Caco-2 (cell line): ENCODE measurements at regions not wholly inside any gene's neighbourhood (a gene's known extent, or its start where the extent isn't known, plus 50 kb on each side); places are given as distances from the start of the nearest gene placed in this dataset.

Experiments
- BruUV-seq: library from RNA; stranded (reverse); fragments of 400-500 nt; replicated peaks from 2 replicates; lab custom pipeline; 2021; lab: Mats Ljungman, UMichigan
- CTCF ChIA-PET: fragments of 300-600 bp; sonication (Branson Sonifier 250); formaldehyde crosslinking; loops from one replicate; lab custom pipeline; 2022; ENCODE audit warnings: antibody characterized with exemption; lab: Charles Lee
- POLR2A ChIA-PET: fragments of 300-600 bp; sonication (Branson Sonifier 250); formaldehyde crosslinking; loops from one replicate; lab custom pipeline; 2022; ENCODE audit warnings: antibody characterized with exemption; lab: Charles Lee
- DNase-seq, 2 experiments: peaks; one replicate each; pipeline versions ENCODE4 v3.0.0 to v3.0.0-alpha.2; 2020 to 2022
- H3K27me3 ChIP-seq: replicated peaks from 2 replicates; pipeline ENCODE4 v1.6.0; 2011; ENCODE audit warnings: low read length; ENCODE audit not compliant: control insufficient read depth, insufficient read depth
- H3K36me3 ChIP-seq: 2 replicates; pipeline ENCODE4 v1.5.1; 2011; ENCODE audit warnings: low read length; ENCODE audit not compliant: control insufficient read depth, insufficient read depth
- H3K4me1 ChIP-seq: fragments of 250-450 bp; sonication (Bioruptor Pico); 2 replicates; pipeline ENCODE4 v1.5.1; 2020; ENCODE audit warnings: mild to moderate bottlenecking
- H3K4me3 ChIP-seq: 2 replicates; pipeline ENCODE4 v1.5.1; 2011; ENCODE audit warnings: low read depth, mild to moderate bottlenecking, control low read depth, low read length
- H3K9me3 ChIP-seq: fragments of 250-450 bp; sonication (Bioruptor Pico); 2 replicates; pipeline ENCODE4 v1.5.1; 2020; ENCODE audit warnings: mild to moderate bottlenecking, moderate library complexity
- H3K27ac Mint-ChIP-seq: one replicate; pipeline ENCODE4 v1.8.0; 2022; ENCODE audit warnings: mixed read lengths; ENCODE audit not compliant: unreplicated experiment
- H3K27me3 Mint-ChIP-seq: one replicate; pipeline ENCODE4 v1.8.0; 2022; ENCODE audit warnings: mixed read lengths; ENCODE audit not compliant: insufficient read depth, unreplicated experiment
- H3K36me3 Mint-ChIP-seq: one replicate; pipeline ENCODE4 v1.8.0; 2022; ENCODE audit warnings: mild to moderate bottlenecking, mixed read lengths; ENCODE audit not compliant: insufficient read depth, unreplicated experiment
- H3K4me1 Mint-ChIP-seq: one replicate; pipeline ENCODE4 v1.8.0; 2022; ENCODE audit warnings: low read depth, mixed read lengths; ENCODE audit not compliant: unreplicated experiment
- H3K4me3 Mint-ChIP-seq: one replicate; pipeline ENCODE4 v1.8.0; 2022; ENCODE audit warnings: mild to moderate bottlenecking, moderate library complexity, mixed read lengths; ENCODE audit not compliant: unreplicated experiment
- H3K9me3 Mint-ChIP-seq: one replicate; pipeline ENCODE4 v1.8.0; 2022; ENCODE audit warnings: mixed read lengths; ENCODE audit not compliant: unreplicated experiment
- CTCF ChIP-seq, 2 experiments: fragments of 200-600 bp in 1 of 2; IDR thresholded peaks; 1 replicate in 1 of 2; 2 replicates in 1 of 2; pipeline versions ENCODE4 v1.5.1 to v1.8.0; 2011 to 2022; ENCODE audit warnings: antibody characterized with exemption in 1 of 2, control low read depth in 1 of 2, inconsistent platforms in 1 of 2, low read depth in 1 of 2, low read length in 1 of 2, mild to moderate bottlenecking in 1 of 2, moderate library complexity in 1 of 2; ENCODE audit not compliant: insufficient read depth in 1 of 2, severe bottlenecking in 1 of 2, unreplicated experiment in 1 of 2
- intact Hi-C: fragments of 100-400 bp; cut with micrococcal nuclease; formaldehyde crosslinking; loops from one replicate; pipeline ENCODE4 v1.10.0; 2022; ENCODE audit not compliant: unreplicated experiment

- intact Hi-C loops: no loop called here
- Histone ChIP-seq H3K4me1 (no peaks in the 10 kb centered on the region), H3K36me3 (no peaks in the 10 kb centered on the region), H3K27me3 (no peaks in the 10 kb centered on the region), H3K4me3 (no peak overlapping the region), H3K9me3 (no peaks in the 10 kb centered on the region)
- ChIA-PET CTCF (interaction anchor here (0.8 kb wide), 1 partner anchor 16 kb away, joined by 3 read pairs; no protein-coding TSS in a partner anchor), POLR2A (no interaction called here)
- Mint-ChIP-seq H3K27ac (no peak overlapping the region), H3K27me3 (peaks cover 3% of the 10 kb centered on the region), H3K9me3 (peaks cover 8% of the 10 kb centered on the region), H3K36me3 (no peaks in the 10 kb centered on the region), H3K4me3 (no peak overlapping the region), H3K4me1 (no peaks in the 10 kb centered on the region)
- no peak for DNase-seq
- no TSS peak for BruUV-seq
- TF ChIP-seq CTCF (IDR thresholded peaks at IDR 0.05; ENCODE audit: insufficient read depth in 1 of 2, low read depth in 1 of 2, low read length in 1 of 2, severe bottlenecking in 1 of 2, unreplicated experiment in 1 of 2): no peak
Observed at GRCh38 chr16:66182592-66182991, 183.9 kb upstream of the CDH5 start.

DNA sequence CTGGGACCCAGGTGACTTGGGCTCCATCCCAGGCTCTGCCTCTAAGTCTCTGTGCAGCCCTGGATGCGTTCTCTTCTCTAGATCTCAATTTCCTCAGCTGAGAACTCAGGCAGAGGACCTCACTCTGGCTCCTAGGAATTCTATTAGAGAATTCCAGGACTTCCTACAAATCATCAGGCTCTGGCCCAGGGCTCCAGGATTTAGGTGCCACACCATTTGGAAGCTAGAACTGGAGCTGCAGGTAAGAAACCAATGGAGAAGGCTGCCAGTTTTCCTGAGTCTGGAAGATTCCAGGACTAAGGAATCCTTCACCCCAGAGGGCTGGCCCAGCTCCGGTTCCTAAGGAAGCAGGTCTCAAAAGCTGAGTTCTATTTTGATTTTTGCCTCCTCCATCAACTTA is 189.8 kb upstream of the CDH5 start:
- no peaks in the 10 kb centered on the region for H3K27me3 Mint-ChIP-seq
- no peak overlapping the region for H3K27ac Mint-ChIP-seq
- no peaks in the 10 kb centered on the region for H3K4me1 Mint-ChIP-seq
- Histone ChIP-seq H3K4me1 (no peaks in the 10 kb centered on the region), H3K27me3 (no peaks in the 10 kb centered on the region), H3K36me3 (no peaks in the 10 kb centered on the region), H3K4me3 (no peak overlapping the region), H3K9me3 (no peaks in the 10 kb centered on the region)
- intact Hi-C loops: no loop called here
- DNase-seq: no peak
- no peak overlapping the region for H3K4me3 Mint-ChIP-seq
- H3K9me3 Mint-ChIP-seq: peaks cover 18% of the 10 kb centered on the region
- TF ChIP-seq CTCF (IDR thresholded peaks at IDR 0.05; ENCODE audit: insufficient read depth in 1 of 2, low read depth in 1 of 2, low read length in 1 of 2, severe bottlenecking in 1 of 2, unreplicated experiment in 1 of 2): no peak
- BruUV-seq: no TSS peak
- ChIA-PET POLR2A (no interaction called here), CTCF (no interaction called here)
- H3K36me3 Mint-ChIP-seq: no peaks in the 10 kb centered on the region

DNA sequence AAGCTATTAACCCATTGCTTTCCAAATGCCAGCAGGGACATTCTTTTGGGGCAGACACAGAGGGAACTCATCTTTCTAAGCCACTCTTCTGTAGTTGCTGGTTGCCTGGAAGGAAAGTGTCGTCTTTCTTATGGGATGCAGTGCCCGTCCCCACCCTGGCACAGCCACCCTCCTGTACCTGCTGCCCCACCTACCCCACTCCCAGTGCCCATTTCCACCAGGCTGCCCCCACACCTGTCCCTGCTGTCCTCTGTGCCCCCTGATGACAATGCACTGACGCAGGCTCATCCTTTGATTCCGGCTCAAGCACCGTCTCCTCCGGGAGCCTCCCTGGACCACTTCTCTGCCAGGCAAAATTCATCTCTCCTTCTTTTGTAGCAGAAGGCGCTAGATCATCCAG is 190.4 kb upstream of the CDH5 start:
- DNase-seq: no peak
- no TSS peak for BruUV-seq
- H3K27ac Mint-ChIP-seq: no peak overlapping the region
- Histone ChIP-seq H3K27me3 (no peaks in the 10 kb centered on the region), H3K36me3 (no peaks in the 10 kb centered on the region), H3K4me1 (no peaks in the 10 kb centered on the region), H3K9me3 (no peaks in the 10 kb centered on the region), H3K4me3 (no peak overlapping the region)
- ChIA-PET POLR2A (no interaction called here), CTCF (no interaction called here)
- no peak overlapping the region for H3K4me3 Mint-ChIP-seq
- H3K27me3 Mint-ChIP-seq: no peaks in the 10 kb centered on the region
- H3K4me1 Mint-ChIP-seq: no peaks in the 10 kb centered on the region
- H3K9me3 Mint-ChIP-seq: peaks cover 18% of the 10 kb centered on the region
- no peak for TF ChIP-seq CTCF (IDR thresholded peaks at IDR 0.05; ENCODE audit: insufficient read depth in 1 of 2, low read depth in 1 of 2, low read length in 1 of 2, severe bottlenecking in 1 of 2, unreplicated experiment in 1 of 2)
- intact Hi-C loops: no loop called here
- no peaks in the 10 kb centered on the region for H3K36me3 Mint-ChIP-seq
